Prostate gland (tissue), 2 donors: ENCODE measurements at regions not wholly inside any gene's neighbourhood (a gene's known extent, or its start where the extent isn't known, plus 50 kb on each side); places are given as distances from the start of the nearest gene placed in this dataset.

ENCODE experiments used
- DNase-seq: peaks from one replicate; pipeline ENCODE4 v3.0.0-alpha.2; 2019; ENCODE audit warnings: low spot score
- H3K27ac ChIP-seq, 2 donors: fragments of 200-600 bp; sonication (generic); 2 replicates each; pipeline ENCODE4 v1.5.1; 2017 to 2019
- H3K27me3 ChIP-seq: fragments of 200-600 bp; sonication (generic); replicated peaks from 2 replicates; pipeline ENCODE4 v1.5.1; 2019; ENCODE audit not compliant: insufficient read depth
- H3K36me3 ChIP-seq, 2 donors: fragments of 200-600 bp; sonication (generic); 1 replicate in 1 of 2; 2 replicates in 1 of 2; pipeline versions ENCODE4 v1.5.1 to v1.8.1; 2017 to 2019
- H3K4me1 ChIP-seq: fragments of 200-600 bp; sonication (generic); replicated peaks from 2 replicates; pipeline ENCODE4 v1.5.1; 2019
- H3K4me3 ChIP-seq, 2 donors: fragments of 200-600 bp; sonication (generic); 2 replicates each; pipeline ENCODE4 v1.5.1; 2017 to 2019
- H3K9me3 ChIP-seq: fragments of 200-600 bp; sonication (generic); 2 replicates; pipeline ENCODE4 v1.5.1; 2017
- POLR2A ChIP-seq: fragments of 450-650 bp; IDR thresholded peaks from one replicate; pipeline ENCODE4 v1.6.1; 2016; ENCODE audit warnings: antibody characterized with exemption, mild to moderate bottlenecking
- POLR2AphosphoS5 ChIP-seq: sonication (generic); formaldehyde crosslinking; IDR thresholded peaks from one replicate; pipeline ENCODE4 v1.6.1; 2017; ENCODE audit warnings: antibody characterized with exemption
- WGBS: methylation state at CpG from one replicate; pipeline ENCODE4 v1.1.5; 2018; 5-methylcytosine and 5-hydroxymethylcytosine counted together
- intact Hi-C: fragments of 100-400 bp; cut with DNase I; formaldehyde crosslinking; loops from one replicate; pipeline ENCODE4 v1.14.2; 2022
- small RNA-seq, 2 donors: library from RNA; depleted of rRNA; stranded (forward); fragments of <200 nt; gene quantifications; one replicate each; pipeline ENCODE3, GENCODE V24; 2016
- TF ChIP-seq, protein P1 (sequence below), 4 experiments: fragments of 200-600 bp in 2 of 4; fragments of 450-650 bp in 2 of 4; sonication (generic) in 2 of 4; IDR thresholded peaks; 1 replicate in 3 of 4; 2 replicates in 1 of 4; pipeline ENCODE4 v1.5.1; 2016 to 2019; ENCODE audit warnings: antibody characterized with exemption in 4 of 4, mild to moderate bottlenecking in 2 of 4, moderate library complexity in 2 of 4

- Histone ChIP-seq H3K4me1 (no peaks in the 10 kb centered on the region), H3K4me3 (no peak overlapping the region), H3K27ac (no peak overlapping the region), H3K27me3 (no peaks in the 10 kb centered on the region), H3K9me3 (no peaks in the 10 kb centered on the region), H3K36me3 (no peaks in the 10 kb centered on the region)
- intact Hi-C loops: no loop called here
- WGBS: 88% methylated on average over 1 of the region's 1 CpG
- TF ChIP-seq, protein P1, sequence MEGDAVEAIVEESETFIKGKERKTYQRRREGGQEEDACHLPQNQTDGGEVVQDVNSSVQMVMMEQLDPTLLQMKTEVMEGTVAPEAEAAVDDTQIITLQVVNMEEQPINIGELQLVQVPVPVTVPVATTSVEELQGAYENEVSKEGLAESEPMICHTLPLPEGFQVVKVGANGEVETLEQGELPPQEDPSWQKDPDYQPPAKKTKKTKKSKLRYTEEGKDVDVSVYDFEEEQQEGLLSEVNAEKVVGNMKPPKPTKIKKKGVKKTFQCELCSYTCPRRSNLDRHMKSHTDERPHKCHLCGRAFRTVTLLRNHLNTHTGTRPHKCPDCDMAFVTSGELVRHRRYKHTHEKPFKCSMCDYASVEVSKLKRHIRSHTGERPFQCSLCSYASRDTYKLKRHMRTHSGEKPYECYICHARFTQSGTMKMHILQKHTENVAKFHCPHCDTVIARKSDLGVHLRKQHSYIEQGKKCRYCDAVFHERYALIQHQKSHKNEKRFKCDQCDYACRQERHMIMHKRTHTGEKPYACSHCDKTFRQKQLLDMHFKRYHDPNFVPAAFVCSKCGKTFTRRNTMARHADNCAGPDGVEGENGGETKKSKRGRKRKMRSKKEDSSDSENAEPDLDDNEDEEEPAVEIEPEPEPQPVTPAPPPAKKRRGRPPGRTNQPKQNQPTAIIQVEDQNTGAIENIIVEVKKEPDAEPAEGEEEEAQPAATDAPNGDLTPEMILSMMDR (IDR thresholded peaks at IDR 0.05): no peak
- TF ChIP-seq POLR2A (no peak), POLR2AphosphoS5 (no peak)
- no peak for DNase-seq
These were observed 55.0 kb upstream of the IER5L start for GRCh38 chr9:129232839-129233591.

- Histone ChIP-seq H3K9me3 (no peaks in the 10 kb centered on the region), H3K36me3 (no peaks in the 10 kb centered on the region), H3K27ac (no peak overlapping the region), H3K4me1 (no peaks in the 10 kb centered on the region), H3K27me3 (no peaks in the 10 kb centered on the region), H3K4me3 (no peak overlapping the region)
- no peak for DNase-seq
- WGBS: 87% methylated on average over 9 of the region's 9 CpGs
- intact Hi-C loops: no loop called here
- TF ChIP-seq, protein P1 (IDR thresholded peaks at IDR 0.05): no peak
- TF ChIP-seq POLR2AphosphoS5 (no peak), POLR2A (no peak)
These were observed 53.7 kb upstream of the IER5L start for GRCh38 chr9:129231759-129232158.

DNA sequence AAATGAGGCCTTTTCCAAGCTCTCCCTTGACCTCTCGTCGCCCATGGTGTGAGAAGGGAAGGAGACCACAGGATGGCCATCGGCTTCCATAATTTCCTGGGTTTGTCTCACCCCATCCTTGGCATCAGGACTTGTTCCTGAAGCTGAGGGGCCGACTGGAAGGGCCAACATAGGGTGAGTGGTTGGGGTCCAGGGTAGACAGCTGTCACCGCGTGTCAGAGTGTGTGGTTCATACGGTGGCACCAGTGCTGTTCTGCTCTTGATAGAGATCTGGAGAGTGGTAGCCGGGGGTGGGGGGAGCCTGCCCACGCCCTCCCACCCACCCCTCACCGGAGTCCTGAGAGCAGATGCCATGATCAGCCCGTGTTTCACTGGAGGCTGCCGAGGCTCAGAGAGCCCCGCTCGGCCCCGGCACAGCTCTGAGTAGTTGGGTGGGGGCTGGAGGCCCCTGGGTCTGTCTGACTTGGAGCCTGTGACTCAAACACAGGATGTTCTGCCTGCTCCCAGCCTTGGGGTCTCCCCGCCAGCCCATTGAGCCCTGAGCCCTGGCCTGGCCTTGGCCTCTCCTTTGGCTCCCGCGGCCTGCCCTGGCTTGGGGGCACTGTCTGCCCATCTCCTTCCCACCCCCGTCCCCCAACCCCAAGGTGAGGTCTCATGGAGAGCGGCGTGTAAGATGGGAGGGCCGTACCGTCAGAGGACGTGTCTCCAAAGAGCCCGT lies 53.1 kb upstream of the IER5L start:
- intact Hi-C loops: no loop called here
- no peaks in the 10 kb centered on the region for H3K36me3 ChIP-seq
- H3K4me1 ChIP-seq: no peaks in the 10 kb centered on the region
- no peak overlapping the region for H3K27ac ChIP-seq
- TF ChIP-seq POLR2AphosphoS5 (no peak), POLR2A (no peak)
- TF ChIP-seq, protein P1 (IDR thresholded peaks at IDR 0.05): no peak
- H3K4me3 ChIP-seq: no peak overlapping the region
- no peak for DNase-seq
- no peaks in the 10 kb centered on the region for H3K9me3 ChIP-seq
- WGBS: 92% methylated on average over 20 of the region's 25 CpGs
- H3K27me3 ChIP-seq: no peaks in the 10 kb centered on the region

GRCh38 chr9:129230302-129230701 lies 52.2 kb upstream of the IER5L start:
- intact Hi-C loops: no loop called here
- WGBS: 92% methylated on average over 2 of the region's 2 CpGs
- Histone ChIP-seq H3K4me3 (no peak overlapping the region), H3K27me3 (no peaks in the 10 kb centered on the region), H3K9me3 (no peaks in the 10 kb centered on the region), H3K36me3 (no peaks in the 10 kb centered on the region), H3K27ac (no peak overlapping the region), H3K4me1 (no peaks in the 10 kb centered on the region)
- TF ChIP-seq POLR2AphosphoS5 (no peak), POLR2A (no peak)
- TF ChIP-seq, protein P1 (IDR thresholded peaks at IDR 0.05): no peak
- no peak for DNase-seq

Small RNAs in the stretch of these regions (small RNA-seq; reads per million reads assigned to genes)
- gene AL353803.5 (0 reads per million in 2 donors), gene RN7SL159P (0 reads per million in 2 donors)
